ENCODE measurements at regions not wholly inside any gene's neighbourhood (a gene's known extent, or its start where the extent isn't known, plus 50 kb on each side); places are given as distances from the start of the nearest gene placed in this dataset.

GRCh38 chr4:59565836-59566235 is 1634.3 kb upstream of the ADGRL3 start:
- intact Hi-C loops (cut with micrococcal nuclease; ENCODE audit: unreplicated experiment) = no loop called here
- CTCF ChIA-PET = no interaction called here

GRCh38 chr4:59570860-59571476 is 1629.2 kb upstream of the ADGRL3 start:
- Histone ChIP-seq H3K36me3 (ENCODE audit: insufficient read depth, low read length, poor library complexity, severe bottlenecking) (no peaks in the 10 kb centered on the region), H3K4me3 (ENCODE audit: low read depth, low read length, poor library complexity, severe bottlenecking) (no peak overlapping the region), H3K27ac (ENCODE audit: low read depth, low read length, poor library complexity, severe bottlenecking) (no peak overlapping the region), H3K27me3 (replicated peaks; ENCODE audit: insufficient read depth, low read depth, low read length, poor library complexity) (no peaks in the 10 kb centered on the region), H3K9me3 (ENCODE audit: low read depth, low read length, poor library complexity, severe bottlenecking) (no peaks in the 10 kb centered on the region), H3K4me1 (ENCODE audit: insufficient read depth, low read length, poor library complexity, severe bottlenecking) (no peaks in the 10 kb centered on the region)
- DNase-seq (ENCODE audit: low spot score) = no peak
- TF ChIP-seq EZH2 (IDR thresholded peaks at IDR 0.05; ENCODE audit: borderline replicate concordance, low read depth, low read length, poor library complexity, severe bottlenecking) = no peak
- ChIA-PET CTCF (no interaction called here), POLR2A (ENCODE audit: low non-redundant PET) (no interaction called here)
- intact Hi-C loops (cut with micrococcal nuclease; ENCODE audit: unreplicated experiment) = no loop called here
- BruUV-seq (replicated peaks) = no TSS peak

More at GRCh38 chr4:59565836-59566235, 1634.3 kb upstream of the ADGRL3 start:
- no TSS peak for BruUV-seq (replicated peaks)
- DNase-seq (ENCODE audit: low spot score) = no peak
- Histone ChIP-seq H3K27me3 (replicated peaks; ENCODE audit: insufficient read depth, low read depth, low read length, poor library complexity) (no peaks in the 10 kb centered on the region), H3K4me1 (ENCODE audit: insufficient read depth, low read length, poor library complexity, severe bottlenecking) (no peaks in the 10 kb centered on the region), H3K27ac (ENCODE audit: low read depth, low read length, poor library complexity, severe bottlenecking) (no peak overlapping the region), H3K4me3 (ENCODE audit: low read depth, low read length, poor library complexity, severe bottlenecking) (no peak overlapping the region), H3K9me3 (ENCODE audit: low read depth, low read length, poor library complexity, severe bottlenecking) (no peaks in the 10 kb centered on the region), H3K36me3 (ENCODE audit: insufficient read depth, low read length, poor library complexity, severe bottlenecking) (no peaks in the 10 kb centered on the region)
- TF ChIP-seq EZH2 (IDR thresholded peaks at IDR 0.05; ENCODE audit: borderline replicate concordance, low read depth, low read length, poor library complexity, severe bottlenecking) (no peak), CTCF (conservative IDR thresholded peaks at IDR 0.05; ENCODE audit: low read depth, low read length) (no peak)
- POLR2A ChIA-PET (ENCODE audit: low non-redundant PET) = no interaction called here

GRCh38 chr4:59571805-59572430 is 1628.2 kb upstream of the ADGRL3 start:
- intact Hi-C loops (cut with micrococcal nuclease; ENCODE audit: unreplicated experiment) = no loop called here
- ChIA-PET POLR2A (ENCODE audit: low non-redundant PET) (no interaction called here), CTCF (no interaction called here)
- Histone ChIP-seq H3K36me3 (ENCODE audit: insufficient read depth, low read length, poor library complexity, severe bottlenecking) (no peaks in the 10 kb centered on the region), H3K4me1 (ENCODE audit: insufficient read depth, low read length, poor library complexity, severe bottlenecking) (no peaks in the 10 kb centered on the region), H3K27me3 (replicated peaks; ENCODE audit: insufficient read depth, low read depth, low read length, poor library complexity) (no peaks in the 10 kb centered on the region), H3K9me3 (ENCODE audit: low read depth, low read length, poor library complexity, severe bottlenecking) (no peaks in the 10 kb centered on the region), H3K4me3 (ENCODE audit: low read depth, low read length, poor library complexity, severe bottlenecking) (no peak overlapping the region), H3K27ac (ENCODE audit: low read depth, low read length, poor library complexity, severe bottlenecking) (no peak overlapping the region)
- TF ChIP-seq EZH2 (IDR thresholded peaks at IDR 0.05; ENCODE audit: borderline replicate concordance, low read depth, low read length, poor library complexity, severe bottlenecking) = no peak
- no peak for TF ChIP-seq CTCF (conservative IDR thresholded peaks at IDR 0.05; ENCODE audit: low read depth, low read length)
- no peak for DNase-seq (ENCODE audit: low spot score)
- BruUV-seq (replicated peaks) = no TSS peak
